ENCODE measurements at regions not wholly inside any gene's neighbourhood (a gene's known extent, or its start where the extent isn't known, plus 50 kb on each side); places are given as distances from the start of the nearest gene placed in this dataset.

DNA sequence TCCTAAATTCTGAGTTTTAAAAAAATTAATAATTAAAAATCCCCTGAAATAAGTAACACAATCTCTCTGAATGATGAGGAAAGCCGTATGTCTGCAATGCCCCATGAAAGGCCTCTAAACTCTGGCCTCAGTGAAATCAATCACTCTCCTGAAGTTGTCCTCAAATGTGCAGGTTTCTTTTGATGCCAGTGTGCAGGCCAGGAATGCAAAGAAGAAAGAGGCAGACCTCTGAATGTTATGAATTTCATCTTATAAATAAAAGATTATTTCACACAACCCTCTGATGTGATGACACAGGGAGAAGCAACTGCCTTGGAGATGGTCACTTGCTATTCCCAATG lies 121.8 kb downstream of the TBXT start:
- TF ChIP-seq KLF16 (CRISPR knock-in tag; IDR thresholded peaks at IDR 0.05) (no peak), EZH2 (conservative IDR thresholded peaks at IDR 0.05; ENCODE audit: low read depth, low read length) (no peak), NFKBIZ (CRISPR knock-in tag; IDR thresholded peaks at IDR 0.05) (no peak)
